GM12878 (cell line): ENCODE measurements at regions not wholly inside any gene's neighbourhood (a gene's known extent, or its start where the extent isn't known, plus 50 kb on each side); places are given as distances from the start of the nearest gene placed in this dataset.

Experiments
- POLR2A ChIP-seq: IDR thresholded peaks from 2 replicates; pipeline ENCODE4 v1.6.1; 2011; ENCODE audit warnings: low read depth, mild to moderate bottlenecking, low read length
- TF ChIP-seq, protein P1 (sequence below): fragments of 450-650 bp; formaldehyde crosslinking; IDR thresholded peaks from 2 replicates; pipeline ENCODE4 v1.5.0; 2022; ENCODE audit warnings: mild to moderate bottlenecking, missing genetic modification characterization
- TF ChIP-seq, protein P2 (sequence below), 3 experiments: IDR thresholded peaks in 2 of 3; conservative IDR thresholded peaks in 1 of 3; 2 replicates each; pipeline ENCODE4 v1.5.1; 2011; ENCODE audit warnings: low read depth in 3 of 3, low read length in 3 of 3, mild to moderate bottlenecking in 3 of 3, control low read depth in 2 of 3, moderate library complexity in 2 of 3, inconsistent platforms in 1 of 3, mixed read lengths in 1 of 3; ENCODE audit not compliant: control insufficient read depth in 2 of 3, insufficient read depth in 1 of 3; ENCODE audit errors: extremely low read depth in 1 of 3
- TF ChIP-seq, protein P3 (sequence below): IDR thresholded peaks from 2 replicates; pipeline ENCODE4 v1.6.1; 2011; ENCODE audit warnings: low read depth, low read length, improper control_type of control experiment, borderline replicate concordance

DNA sequence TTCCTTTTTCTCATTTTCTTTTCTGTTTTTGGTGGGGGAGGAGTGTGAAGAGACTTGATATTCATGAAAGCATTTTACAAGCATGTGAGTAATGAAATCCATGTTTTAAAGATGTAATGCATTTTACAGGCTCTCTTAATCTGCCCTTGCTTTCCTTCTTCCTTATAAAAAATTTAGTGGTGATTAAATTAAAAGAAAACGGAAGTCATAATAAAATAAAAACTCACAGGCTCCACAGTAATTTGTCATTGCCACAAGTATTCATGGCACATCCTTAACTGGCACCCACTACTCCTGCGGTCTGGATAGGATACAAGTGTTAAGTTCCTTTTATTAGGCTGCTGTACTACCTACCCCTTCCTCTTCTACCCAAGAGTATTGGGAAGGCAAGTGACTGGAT is 241.2 kb downstream of the SLC4A3 start:
- TF ChIP-seq, protein P1, sequence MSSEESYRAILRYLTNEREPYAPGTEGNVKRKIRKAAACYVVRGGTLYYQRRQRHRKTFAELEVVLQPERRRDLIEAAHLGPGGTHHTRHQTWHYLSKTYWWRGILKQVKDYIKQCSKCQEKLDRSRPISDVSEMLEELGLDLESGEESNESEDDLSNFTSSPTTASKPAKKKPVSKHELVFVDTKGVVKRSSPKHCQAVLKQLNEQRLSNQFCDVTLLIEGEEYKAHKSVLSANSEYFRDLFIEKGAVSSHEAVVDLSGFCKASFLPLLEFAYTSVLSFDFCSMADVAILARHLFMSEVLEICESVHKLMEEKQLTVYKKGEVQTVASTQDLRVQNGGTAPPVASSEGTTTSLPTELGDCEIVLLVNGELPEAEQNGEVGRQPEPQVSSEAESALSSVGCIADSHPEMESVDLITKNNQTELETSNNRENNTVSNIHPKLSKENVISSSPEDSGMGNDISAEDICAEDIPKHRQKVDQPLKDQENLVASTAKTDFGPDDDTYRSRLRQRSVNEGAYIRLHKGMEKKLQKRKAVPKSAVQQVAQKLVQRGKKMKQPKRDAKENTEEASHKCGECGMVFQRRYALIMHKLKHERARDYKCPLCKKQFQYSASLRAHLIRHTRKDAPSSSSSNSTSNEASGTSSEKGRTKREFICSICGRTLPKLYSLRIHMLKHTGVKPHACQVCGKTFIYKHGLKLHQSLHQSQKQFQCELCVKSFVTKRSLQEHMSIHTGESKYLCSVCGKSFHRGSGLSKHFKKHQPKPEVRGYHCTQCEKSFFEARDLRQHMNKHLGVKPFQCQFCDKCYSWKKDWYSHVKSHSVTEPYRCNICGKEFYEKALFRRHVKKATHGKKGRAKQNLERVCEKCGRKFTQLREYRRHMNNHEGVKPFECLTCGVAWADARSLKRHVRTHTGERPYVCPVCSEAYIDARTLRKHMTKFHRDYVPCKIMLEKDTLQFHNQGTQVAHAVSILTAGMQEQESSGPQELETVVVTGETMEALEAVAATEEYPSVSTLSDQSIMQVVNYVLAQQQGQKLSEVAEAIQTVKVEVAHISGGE (CRISPR knock-in tag) = no peak
- TF ChIP-seq POLR2A = no peak
- TF ChIP-seq, protein P2, sequence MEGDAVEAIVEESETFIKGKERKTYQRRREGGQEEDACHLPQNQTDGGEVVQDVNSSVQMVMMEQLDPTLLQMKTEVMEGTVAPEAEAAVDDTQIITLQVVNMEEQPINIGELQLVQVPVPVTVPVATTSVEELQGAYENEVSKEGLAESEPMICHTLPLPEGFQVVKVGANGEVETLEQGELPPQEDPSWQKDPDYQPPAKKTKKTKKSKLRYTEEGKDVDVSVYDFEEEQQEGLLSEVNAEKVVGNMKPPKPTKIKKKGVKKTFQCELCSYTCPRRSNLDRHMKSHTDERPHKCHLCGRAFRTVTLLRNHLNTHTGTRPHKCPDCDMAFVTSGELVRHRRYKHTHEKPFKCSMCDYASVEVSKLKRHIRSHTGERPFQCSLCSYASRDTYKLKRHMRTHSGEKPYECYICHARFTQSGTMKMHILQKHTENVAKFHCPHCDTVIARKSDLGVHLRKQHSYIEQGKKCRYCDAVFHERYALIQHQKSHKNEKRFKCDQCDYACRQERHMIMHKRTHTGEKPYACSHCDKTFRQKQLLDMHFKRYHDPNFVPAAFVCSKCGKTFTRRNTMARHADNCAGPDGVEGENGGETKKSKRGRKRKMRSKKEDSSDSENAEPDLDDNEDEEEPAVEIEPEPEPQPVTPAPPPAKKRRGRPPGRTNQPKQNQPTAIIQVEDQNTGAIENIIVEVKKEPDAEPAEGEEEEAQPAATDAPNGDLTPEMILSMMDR (IDR thresholded peaks at IDR 0.05 in 2 of 3, conservative IDR thresholded peaks at IDR 0.05 in 1 of 3; ENCODE audit: control insufficient read depth in 2 of 3, extremely low read depth in 1 of 3, insufficient read depth in 1 of 3, low read depth in 3 of 3, low read length in 3 of 3) = no peak
- TF ChIP-seq, protein P3, sequence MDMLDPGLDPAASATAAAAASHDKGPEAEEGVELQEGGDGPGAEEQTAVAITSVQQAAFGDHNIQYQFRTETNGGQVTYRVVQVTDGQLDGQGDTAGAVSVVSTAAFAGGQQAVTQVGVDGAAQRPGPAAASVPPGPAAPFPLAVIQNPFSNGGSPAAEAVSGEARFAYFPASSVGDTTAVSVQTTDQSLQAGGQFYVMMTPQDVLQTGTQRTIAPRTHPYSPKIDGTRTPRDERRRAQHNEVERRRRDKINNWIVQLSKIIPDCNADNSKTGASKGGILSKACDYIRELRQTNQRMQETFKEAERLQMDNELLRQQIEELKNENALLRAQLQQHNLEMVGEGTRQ = no peak
